Ovary (tissue), 3 donors: ENCODE measurements at regions not wholly inside any gene's neighbourhood (a gene's known extent, or its start where the extent isn't known, plus 50 kb on each side); places are given as distances from the start of the nearest gene placed in this dataset.

Experiments
- EP300 ChIP-seq: sonication (generic); formaldehyde crosslinking; IDR thresholded peaks from one replicate; pipeline ENCODE4 v1.6.1; 2017; ENCODE audit warnings: antibody characterized with exemption
- TF ChIP-seq, protein P1 (sequence below), 3 donors: fragments of 450-650 bp in 2 of 3; fragments of 200-600 bp in 1 of 3; IDR thresholded peaks; one replicate each; pipeline versions ENCODE4 v1.5.1 to v1.8.0; 2016 to 2022; ENCODE audit warnings: antibody characterized with exemption in 3 of 3, mild to moderate bottlenecking in 1 of 3
- donor health status: DM: no; HTN: no; CAD: no.

DNA sequence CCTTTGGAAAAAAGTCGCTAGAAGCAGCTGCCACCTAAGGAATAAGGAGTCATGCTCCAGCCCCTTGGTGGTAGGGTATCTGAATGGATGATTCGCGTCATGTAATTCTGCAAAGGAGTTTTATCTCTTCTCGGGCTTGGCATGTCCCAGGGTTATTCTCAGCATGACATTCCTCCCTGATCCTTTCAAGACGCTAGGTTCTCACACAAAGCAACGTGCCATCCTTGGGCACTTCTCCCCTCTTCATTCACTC lies 355.6 kb downstream of the MYCN start:
- TF ChIP-seq, protein P1, sequence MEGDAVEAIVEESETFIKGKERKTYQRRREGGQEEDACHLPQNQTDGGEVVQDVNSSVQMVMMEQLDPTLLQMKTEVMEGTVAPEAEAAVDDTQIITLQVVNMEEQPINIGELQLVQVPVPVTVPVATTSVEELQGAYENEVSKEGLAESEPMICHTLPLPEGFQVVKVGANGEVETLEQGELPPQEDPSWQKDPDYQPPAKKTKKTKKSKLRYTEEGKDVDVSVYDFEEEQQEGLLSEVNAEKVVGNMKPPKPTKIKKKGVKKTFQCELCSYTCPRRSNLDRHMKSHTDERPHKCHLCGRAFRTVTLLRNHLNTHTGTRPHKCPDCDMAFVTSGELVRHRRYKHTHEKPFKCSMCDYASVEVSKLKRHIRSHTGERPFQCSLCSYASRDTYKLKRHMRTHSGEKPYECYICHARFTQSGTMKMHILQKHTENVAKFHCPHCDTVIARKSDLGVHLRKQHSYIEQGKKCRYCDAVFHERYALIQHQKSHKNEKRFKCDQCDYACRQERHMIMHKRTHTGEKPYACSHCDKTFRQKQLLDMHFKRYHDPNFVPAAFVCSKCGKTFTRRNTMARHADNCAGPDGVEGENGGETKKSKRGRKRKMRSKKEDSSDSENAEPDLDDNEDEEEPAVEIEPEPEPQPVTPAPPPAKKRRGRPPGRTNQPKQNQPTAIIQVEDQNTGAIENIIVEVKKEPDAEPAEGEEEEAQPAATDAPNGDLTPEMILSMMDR (IDR thresholded peaks at IDR 0.05): no peak
- no peak for TF ChIP-seq EP300
